ENCODE measurements at regions not wholly inside any gene's neighbourhood (a gene's known extent, or its start where the extent isn't known, plus 50 kb on each side); places are given as distances from the start of the nearest gene placed in this dataset.

- TF ChIP-seq FOXK2 (IDR thresholded peaks at IDR 0.05) = no peak
- no peak for TF ChIP-seq CTBP1 (IDR thresholded peaks at IDR 0.05; ENCODE audit: borderline replicate concordance)
- TF ChIP-seq BHLHE40 (IDR thresholded peaks at IDR 0.05; ENCODE audit: borderline replicate concordance) = no peak
- CTCF ChIA-PET = no interaction called here
Measured at GRCh38 chr3:81947359-81947758, 185.9 kb upstream of the GBE1 start.

GRCh38 chr3:81938681-81939080, 177.2 kb upstream of the GBE1 start:
- DNase-seq (ENCODE audit: extremely low spot score) = no peak
- ChIA-PET POLR2A (no interaction called here), CTCF (no interaction called here)
- TF ChIP-seq HDGF (IDR thresholded peaks at IDR 0.05; ENCODE audit: borderline replicate concordance) = no peak
- no peak for TF ChIP-seq ELF4 (IDR thresholded peaks at IDR 0.05)
- TF ChIP-seq ZNF384 (IDR thresholded peaks at IDR 0.05) = no peak
- no peak for TF ChIP-seq CTBP1 (IDR thresholded peaks at IDR 0.05; ENCODE audit: borderline replicate concordance)
- no peak for TF ChIP-seq FOXK2 (IDR thresholded peaks at IDR 0.05)
- TF ChIP-seq FOXA1 (IDR thresholded peaks at IDR 0.05) = no peak
- TF ChIP-seq ARNT (IDR thresholded peaks at IDR 0.05) = no peak
- no peak for TF ChIP-seq TARDBP (IDR thresholded peaks at IDR 0.05)
- TF ChIP-seq LEF1 (IDR thresholded peaks at IDR 0.05; ENCODE audit: borderline replicate concordance) = no peak
- no peak for TF ChIP-seq NFRKB (IDR thresholded peaks at IDR 0.05)
- TF ChIP-seq PKNOX1 (IDR thresholded peaks at IDR 0.05) = no peak
- TF ChIP-seq BHLHE40 (IDR thresholded peaks at IDR 0.05; ENCODE audit: borderline replicate concordance) = no peak
- TF ChIP-seq SP1 (IDR thresholded peaks at IDR 0.05) = no peak
- TF ChIP-seq L3MBTL2 (conservative IDR thresholded peaks at IDR 0.05) = no peak
- TF ChIP-seq SUZ12 (IDR thresholded peaks at IDR 0.05) = no peak
- no peak for TF ChIP-seq FOXM1 (IDR thresholded peaks at IDR 0.05; ENCODE audit: borderline replicate concordance)

More at GRCh38 chr3:81947359-81947758, 185.9 kb upstream of the GBE1 start:
- DNase-seq (ENCODE audit: extremely low spot score) = no peak
- POLR2A ChIA-PET = no interaction called here

- ChIA-PET CTCF (no interaction called here), POLR2A (no interaction called here)
- TF ChIP-seq NFRKB (IDR thresholded peaks at IDR 0.05) (no peak), SUZ12 (IDR thresholded peaks at IDR 0.05) (no peak), FOXK2 (IDR thresholded peaks at IDR 0.05) (no peak), LEF1 (IDR thresholded peaks at IDR 0.05; ENCODE audit: borderline replicate concordance) (no peak)
- no peak for DNase-seq (ENCODE audit: extremely low spot score)
Measured at GRCh38 chr3:81936817-81937216, 175.4 kb upstream of the GBE1 start.

GRCh38 chr3:81932681-81933080, 171.2 kb upstream of the GBE1 start:
- CTCF ChIA-PET = no interaction called here
- no peak for TF ChIP-seq ARNT (IDR thresholded peaks at IDR 0.05)
- TF ChIP-seq L3MBTL2 (conservative IDR thresholded peaks at IDR 0.05) = no peak
- no peak for TF ChIP-seq ELF4 (IDR thresholded peaks at IDR 0.05)
- no peak for DNase-seq (ENCODE audit: extremely low spot score)
- POLR2A ChIA-PET = no interaction called here

- DNase-seq (ENCODE audit: extremely low spot score) = no peak
- ChIA-PET POLR2A (no interaction called here), CTCF (no interaction called here)
- no peak for TF ChIP-seq ARNT (IDR thresholded peaks at IDR 0.05)
Measured at GRCh38 chr3:81931265-81932251, 170.1 kb upstream of the GBE1 start.

- ChIA-PET CTCF (no interaction called here), POLR2A (no interaction called here)
- DNase-seq (ENCODE audit: extremely low spot score) = no peak
- TF ChIP-seq CTBP1 (IDR thresholded peaks at IDR 0.05; ENCODE audit: borderline replicate concordance) = no peak
- TF ChIP-seq FOXK2 (IDR thresholded peaks at IDR 0.05) = no peak
- TF ChIP-seq BHLHE40 (IDR thresholded peaks at IDR 0.05; ENCODE audit: borderline replicate concordance) = no peak
- no peak for TF ChIP-seq L3MBTL2 (conservative IDR thresholded peaks at IDR 0.05)
- TF ChIP-seq HDGF (IDR thresholded peaks at IDR 0.05; ENCODE audit: borderline replicate concordance) = no peak
- no peak for TF ChIP-seq SP1 (IDR thresholded peaks at IDR 0.05)
- TF ChIP-seq NFRKB (IDR thresholded peaks at IDR 0.05) = no peak
- no peak for TF ChIP-seq ZNF384 (IDR thresholded peaks at IDR 0.05)
- TF ChIP-seq FOXA1 (IDR thresholded peaks at IDR 0.05) = no peak
- TF ChIP-seq PKNOX1 (IDR thresholded peaks at IDR 0.05) = no peak
- TF ChIP-seq FOXM1 (IDR thresholded peaks at IDR 0.05; ENCODE audit: borderline replicate concordance) = no peak
- TF ChIP-seq ARNT (IDR thresholded peaks at IDR 0.05) = no peak
- no peak for TF ChIP-seq SUZ12 (IDR thresholded peaks at IDR 0.05)
- TF ChIP-seq ELF4 (IDR thresholded peaks at IDR 0.05) = no peak
- TF ChIP-seq LEF1 (IDR thresholded peaks at IDR 0.05; ENCODE audit: borderline replicate concordance) = no peak
- TF ChIP-seq TARDBP (IDR thresholded peaks at IDR 0.05) = no peak
Measured at GRCh38 chr3:81929697-81930096, 168.3 kb upstream of the GBE1 start.

- ChIA-PET POLR2A (no interaction called here), CTCF (no interaction called here)
- TF ChIP-seq LEF1 (IDR thresholded peaks at IDR 0.05; ENCODE audit: borderline replicate concordance) = no peak
- no peak for TF ChIP-seq L3MBTL2 (conservative IDR thresholded peaks at IDR 0.05)
- TF ChIP-seq ZNF384 (IDR thresholded peaks at IDR 0.05) = no peak
- TF ChIP-seq ARNT (IDR thresholded peaks at IDR 0.05) = no peak
- no peak for TF ChIP-seq NFRKB (IDR thresholded peaks at IDR 0.05)
- no peak for TF ChIP-seq CTBP1 (IDR thresholded peaks at IDR 0.05; ENCODE audit: borderline replicate concordance)
- no peak for TF ChIP-seq PKNOX1 (IDR thresholded peaks at IDR 0.05)
- TF ChIP-seq FOXM1 (IDR thresholded peaks at IDR 0.05; ENCODE audit: borderline replicate concordance) = no peak
- no peak for TF ChIP-seq BHLHE40 (IDR thresholded peaks at IDR 0.05; ENCODE audit: borderline replicate concordance)
- TF ChIP-seq FOXK2 (IDR thresholded peaks at IDR 0.05) = no peak
- no peak for TF ChIP-seq HDGF (IDR thresholded peaks at IDR 0.05; ENCODE audit: borderline replicate concordance)
- TF ChIP-seq SUZ12 (IDR thresholded peaks at IDR 0.05) = no peak
- TF ChIP-seq TARDBP (IDR thresholded peaks at IDR 0.05) = no peak
- no peak for TF ChIP-seq ELF4 (IDR thresholded peaks at IDR 0.05)
- no peak for TF ChIP-seq FOXA1 (IDR thresholded peaks at IDR 0.05)
- no peak for TF ChIP-seq SP1 (IDR thresholded peaks at IDR 0.05)
- DNase-seq (ENCODE audit: extremely low spot score) = no peak
Measured at GRCh38 chr3:81927811-81928210, 166.4 kb upstream of the GBE1 start.

Measured in HEK293T (cell line).